A673 (cell line): ENCODE measurements at regions not wholly inside any gene's neighbourhood (a gene's known extent, or its start where the extent isn't known, plus 50 kb on each side); places are given as distances from the start of the nearest gene placed in this dataset.

ENCODE experiments used
- CTCF ChIP-seq: fragments of 300-800, 200-600 bp; sonication (generic); conservative IDR thresholded peaks from 2 replicates; pipeline ENCODE4 v1.5.1; 2017; ENCODE audit warnings: low read depth, mild to moderate bottlenecking, antibody characterized with exemption, low read length, moderate library complexity, mixed read lengths
- EZH2 ChIP-seq: fragments of 200-600 bp; sonication (generic); IDR thresholded peaks from 2 replicates; pipeline ENCODE4 v1.6.1; 2017; ENCODE audit warnings: borderline replicate concordance, low read depth, mild to moderate bottlenecking, mixed read lengths, antibody characterized with exemption, low read length; ENCODE audit not compliant: poor library complexity, severe bottlenecking

DNA sequence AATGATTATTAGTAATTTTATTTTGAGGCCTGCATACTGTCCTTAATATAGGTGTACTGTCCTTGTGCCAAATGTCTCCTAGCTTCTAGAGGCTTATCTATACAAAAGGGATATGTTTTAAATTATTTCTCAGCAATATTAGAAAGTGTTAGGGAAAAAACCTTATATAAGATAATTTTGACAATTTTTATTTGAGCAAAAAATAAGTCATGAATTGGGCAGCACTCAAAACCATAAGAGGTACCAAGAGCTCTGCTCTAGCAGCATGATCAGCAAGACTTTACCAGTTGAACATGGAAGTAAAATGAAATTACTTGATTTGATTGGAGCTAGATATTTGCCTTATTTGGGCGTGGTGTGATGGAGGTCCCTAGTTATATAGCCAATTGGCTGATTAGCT lies 157.1 kb downstream of the PTBP2 start:
- TF ChIP-seq CTCF = no peak
- no peak for TF ChIP-seq EZH2
